ENCODE measurements at regions not wholly inside any gene's neighbourhood (a gene's known extent, or its start where the extent isn't known, plus 50 kb on each side); places are given as distances from the start of the nearest gene placed in this dataset.

- TF ChIP-seq, protein P1, sequence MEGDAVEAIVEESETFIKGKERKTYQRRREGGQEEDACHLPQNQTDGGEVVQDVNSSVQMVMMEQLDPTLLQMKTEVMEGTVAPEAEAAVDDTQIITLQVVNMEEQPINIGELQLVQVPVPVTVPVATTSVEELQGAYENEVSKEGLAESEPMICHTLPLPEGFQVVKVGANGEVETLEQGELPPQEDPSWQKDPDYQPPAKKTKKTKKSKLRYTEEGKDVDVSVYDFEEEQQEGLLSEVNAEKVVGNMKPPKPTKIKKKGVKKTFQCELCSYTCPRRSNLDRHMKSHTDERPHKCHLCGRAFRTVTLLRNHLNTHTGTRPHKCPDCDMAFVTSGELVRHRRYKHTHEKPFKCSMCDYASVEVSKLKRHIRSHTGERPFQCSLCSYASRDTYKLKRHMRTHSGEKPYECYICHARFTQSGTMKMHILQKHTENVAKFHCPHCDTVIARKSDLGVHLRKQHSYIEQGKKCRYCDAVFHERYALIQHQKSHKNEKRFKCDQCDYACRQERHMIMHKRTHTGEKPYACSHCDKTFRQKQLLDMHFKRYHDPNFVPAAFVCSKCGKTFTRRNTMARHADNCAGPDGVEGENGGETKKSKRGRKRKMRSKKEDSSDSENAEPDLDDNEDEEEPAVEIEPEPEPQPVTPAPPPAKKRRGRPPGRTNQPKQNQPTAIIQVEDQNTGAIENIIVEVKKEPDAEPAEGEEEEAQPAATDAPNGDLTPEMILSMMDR (tag by site-specific recombination; IDR thresholded peaks at IDR 0.05): no peak
- no peak for TF ChIP-seq BCL11A (tag by site-specific recombination; IDR thresholded peaks at IDR 0.05; ENCODE audit: low read depth)
Observed at GRCh38 chr3:159339131-159339530, 537.3 kb downstream of the MFSD1 start.

Measured in HEK293 (cell line).